ENCODE measurements at regions not wholly inside any gene's neighbourhood (a gene's known extent, or its start where the extent isn't known, plus 50 kb on each side); places are given as distances from the start of the nearest gene placed in this dataset.

DNA sequence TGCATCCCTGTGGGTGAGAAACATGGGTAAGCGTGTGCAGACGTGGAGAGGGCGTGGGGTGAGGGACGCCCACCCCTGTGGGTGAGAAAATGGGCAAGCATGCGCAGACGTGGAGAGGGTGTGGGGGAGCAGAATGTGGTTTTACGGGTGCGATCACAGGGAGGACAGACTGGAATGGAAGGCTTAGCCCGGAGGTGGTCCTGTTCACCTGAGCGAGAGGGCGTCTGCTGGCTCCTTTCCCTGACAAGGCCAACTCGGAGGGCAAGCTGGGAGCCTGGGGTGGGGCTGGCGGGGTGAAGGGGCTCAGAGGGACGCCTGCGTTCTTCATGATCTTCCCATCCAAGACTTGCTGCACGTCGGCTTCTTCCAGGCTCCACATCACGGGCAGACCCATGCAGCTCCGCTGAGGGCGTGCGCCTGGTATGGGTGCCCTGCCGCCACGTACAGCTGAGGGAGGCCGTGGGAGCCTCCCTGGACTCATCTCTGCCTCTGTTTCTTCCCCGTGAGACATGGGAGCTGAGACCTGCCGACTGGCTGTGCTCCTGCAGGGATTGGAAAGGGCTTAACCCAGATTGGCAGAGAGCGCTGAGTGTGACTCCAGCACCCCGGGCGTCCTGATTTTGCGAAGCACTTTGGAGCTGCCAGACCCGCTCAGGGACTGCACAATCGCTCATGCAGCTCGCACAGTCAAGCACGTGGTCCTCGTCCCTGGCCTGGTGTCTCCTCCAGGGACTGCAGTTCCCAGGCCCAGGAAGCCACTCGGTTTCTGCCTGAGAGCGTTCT is 74.3 kb upstream of the SHH start:
- no peaks in the 10 kb centered on the region for H3K4me1 Mint-ChIP-seq
- peaks cover 0 to 2% (median 0%) of the 10 kb centered on the region in 8 donors for H3K9me3 Mint-ChIP-seq
- Histone ChIP-seq H3K27ac (ENCODE audit: low read depth, low read length) (no peak overlapping the region), H3K36me3 (ENCODE audit: insufficient read depth, low read length) (no peaks in the 10 kb centered on the region), H3K9me3 (ENCODE audit: control insufficient read depth in 1 of 2, low read length in 2 of 2) (no peaks in the 10 kb centered on the region), H3K4me3 (ENCODE audit: low read length in 2 of 2) (no peak overlapping the region), H3K4me1 (ENCODE audit: insufficient read depth, low read length) (no peaks in the 10 kb centered on the region), H3K27me3 (ENCODE audit: insufficient read depth, low read length) (no peaks in the 10 kb centered on the region)
- intact Hi-C loops (cut with micrococcal nuclease), result no loop called here
- H3K4me3 Mint-ChIP-seq, result no peak overlapping the region
- peaks cover 6 to 11% of the 10 kb centered on the region in 2 donors for H3K27me3 Mint-ChIP-seq
- CTCF ChIA-PET (ENCODE audit: partially characterized antibody), result no interaction called here
- POLR2A ChIA-PET (ENCODE audit: partially characterized antibody), result no interaction called here
- no peaks in the 10 kb centered on the region for H3K36me3 Mint-ChIP-seq
- no peak for DNase-seq
- H3K27ac Mint-ChIP-seq, result no peak overlapping the region

DNA sequence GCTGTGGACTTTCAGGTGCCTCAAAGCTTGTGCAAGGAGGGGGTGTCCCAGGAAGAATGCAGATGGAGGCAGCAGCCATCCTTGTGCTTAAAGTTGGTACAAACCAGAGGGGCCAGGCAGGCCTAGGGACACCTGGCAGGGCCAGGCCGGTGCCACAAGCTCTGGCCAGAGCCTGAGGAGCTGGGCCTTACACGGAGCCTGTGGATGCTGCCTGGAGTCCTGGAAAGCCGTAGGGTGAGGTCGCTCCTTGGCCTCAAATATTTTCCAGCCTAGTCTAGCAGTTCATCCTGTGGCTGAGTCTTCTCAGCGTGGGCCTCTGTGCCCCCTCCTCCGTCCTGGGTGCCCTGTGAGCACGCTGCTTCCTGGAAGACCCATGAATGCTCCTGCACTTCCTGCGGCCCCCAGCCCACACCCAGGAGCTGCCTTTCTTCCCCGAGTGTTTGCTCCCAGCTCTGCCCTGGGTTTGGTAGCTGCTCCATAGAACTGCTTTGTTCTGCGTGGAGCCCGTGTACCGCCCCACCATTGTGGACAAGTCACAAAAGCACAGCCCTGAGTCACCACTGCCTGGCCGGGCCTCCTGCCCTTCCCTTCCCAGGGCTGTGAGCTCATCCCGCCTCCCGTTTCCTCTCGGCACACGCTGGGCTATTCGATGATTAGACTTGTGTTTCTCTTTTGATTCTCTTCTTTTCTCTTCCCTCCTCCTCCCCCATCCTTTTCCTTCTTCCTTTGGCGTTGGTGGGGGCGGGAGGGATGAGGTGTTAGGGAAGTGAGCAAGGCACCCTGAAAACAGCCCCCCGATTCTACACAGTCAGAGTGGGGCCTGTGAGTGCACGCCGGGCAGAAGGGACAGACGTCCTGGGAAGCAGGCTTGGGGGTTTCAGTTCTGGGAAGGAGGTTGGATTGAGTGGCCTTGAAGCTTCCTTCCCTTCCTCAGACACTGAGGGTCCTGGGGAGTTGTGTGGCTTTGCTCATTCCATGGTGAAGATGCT is 73.2 kb upstream of the SHH start:
- H3K36me3 Mint-ChIP-seq, result no peaks in the 10 kb centered on the region
- no peak overlapping the region for H3K27ac Mint-ChIP-seq
- peaks cover 0 to 2% (median 0%) of the 10 kb centered on the region in 8 donors for H3K9me3 Mint-ChIP-seq
- H3K4me3 Mint-ChIP-seq, result no peak overlapping the region
- intact Hi-C loops (cut with micrococcal nuclease), result no loop called here
- Histone ChIP-seq H3K36me3 (ENCODE audit: insufficient read depth, low read length) (no peaks in the 10 kb centered on the region), H3K27me3 (ENCODE audit: insufficient read depth, low read length) (no peaks in the 10 kb centered on the region), H3K27ac (ENCODE audit: low read depth, low read length) (no peak overlapping the region), H3K9me3 (ENCODE audit: control insufficient read depth in 1 of 2, low read length in 2 of 2) (no peaks in the 10 kb centered on the region), H3K4me1 (ENCODE audit: insufficient read depth, low read length) (no peaks in the 10 kb centered on the region), H3K4me3 (ENCODE audit: low read length in 2 of 2) (no peak overlapping the region)
- ChIA-PET POLR2A (ENCODE audit: partially characterized antibody) (no interaction called here), CTCF (ENCODE audit: partially characterized antibody) (no interaction called here)
- H3K4me1 Mint-ChIP-seq, result no peaks in the 10 kb centered on the region
- H3K27me3 Mint-ChIP-seq, result peaks cover 6 to 11% of the 10 kb centered on the region in 2 donors
- no peak for DNase-seq

DNA sequence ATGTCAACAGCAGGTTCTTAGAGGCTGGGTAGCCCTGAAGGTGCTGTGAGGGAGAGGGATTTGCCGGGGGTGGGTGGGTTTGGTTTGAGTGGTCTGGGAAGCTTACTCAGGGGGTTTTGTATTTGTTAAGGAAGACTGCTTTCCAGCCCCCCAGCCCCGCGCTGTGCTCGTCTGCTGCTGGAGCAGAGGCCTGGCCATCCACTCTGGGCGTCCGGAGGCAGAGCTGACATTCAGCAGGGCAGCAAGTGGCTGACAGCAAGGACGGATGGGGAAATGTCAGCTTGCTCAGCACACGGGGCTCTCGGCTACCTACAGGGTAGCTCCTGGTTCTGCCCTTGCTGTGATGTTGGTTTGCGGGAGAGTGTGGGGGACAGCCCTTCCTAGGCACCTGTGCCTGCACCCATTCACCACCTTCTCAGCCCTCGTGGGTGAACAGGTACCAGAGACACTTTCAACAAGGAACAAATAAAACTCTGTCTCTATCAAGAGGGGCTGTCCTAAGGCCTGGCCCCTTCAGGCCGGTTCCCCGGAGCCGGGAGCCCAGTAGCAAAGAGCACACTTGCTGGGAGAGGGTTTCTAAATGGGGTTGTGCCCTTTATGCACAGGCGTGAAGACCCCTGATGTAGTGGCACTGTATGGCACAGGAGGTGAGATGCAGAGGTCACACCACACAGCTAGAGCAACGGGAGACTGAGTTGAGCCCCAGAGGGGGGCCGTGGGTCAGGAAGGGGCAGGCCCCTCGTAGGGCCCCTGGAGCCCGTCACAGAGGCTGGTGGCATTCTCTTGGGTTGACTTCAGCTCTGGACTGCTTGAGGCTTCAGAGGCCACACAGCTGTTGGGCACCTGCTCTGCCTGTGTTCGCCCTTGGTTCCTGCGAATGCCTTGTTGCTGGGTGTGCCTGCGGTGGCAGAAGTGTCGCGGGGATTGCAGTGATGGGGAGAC is 72.2 kb upstream of the SHH start:
- H3K9me3 Mint-ChIP-seq, result peaks cover 0 to 2% (median 0%) of the 10 kb centered on the region in 8 donors
- no peak overlapping the region for H3K27ac Mint-ChIP-seq
- CTCF ChIA-PET (ENCODE audit: partially characterized antibody), result no interaction called here
- Histone ChIP-seq H3K4me3 (ENCODE audit: low read length in 2 of 2) (no peak overlapping the region), H3K27ac (ENCODE audit: low read depth, low read length) (no peak overlapping the region), H3K36me3 (ENCODE audit: insufficient read depth, low read length) (no peaks in the 10 kb centered on the region), H3K9me3 (ENCODE audit: control insufficient read depth in 1 of 2, low read length in 2 of 2) (no peaks in the 10 kb centered on the region), H3K27me3 (ENCODE audit: insufficient read depth, low read length) (no peaks in the 10 kb centered on the region), H3K4me1 (ENCODE audit: insufficient read depth, low read length) (no peaks in the 10 kb centered on the region)
- H3K4me3 Mint-ChIP-seq, result no peak overlapping the region
- H3K36me3 Mint-ChIP-seq, result no peaks in the 10 kb centered on the region
- POLR2A ChIA-PET (ENCODE audit: partially characterized antibody), result no interaction called here
- DNase-seq, result no peak
- no peaks in the 10 kb centered on the region for H3K4me1 Mint-ChIP-seq
- intact Hi-C loops (cut with micrococcal nuclease), result no loop called here
- peaks cover 6 to 11% of the 10 kb centered on the region in 2 donors for H3K27me3 Mint-ChIP-seq

DNA sequence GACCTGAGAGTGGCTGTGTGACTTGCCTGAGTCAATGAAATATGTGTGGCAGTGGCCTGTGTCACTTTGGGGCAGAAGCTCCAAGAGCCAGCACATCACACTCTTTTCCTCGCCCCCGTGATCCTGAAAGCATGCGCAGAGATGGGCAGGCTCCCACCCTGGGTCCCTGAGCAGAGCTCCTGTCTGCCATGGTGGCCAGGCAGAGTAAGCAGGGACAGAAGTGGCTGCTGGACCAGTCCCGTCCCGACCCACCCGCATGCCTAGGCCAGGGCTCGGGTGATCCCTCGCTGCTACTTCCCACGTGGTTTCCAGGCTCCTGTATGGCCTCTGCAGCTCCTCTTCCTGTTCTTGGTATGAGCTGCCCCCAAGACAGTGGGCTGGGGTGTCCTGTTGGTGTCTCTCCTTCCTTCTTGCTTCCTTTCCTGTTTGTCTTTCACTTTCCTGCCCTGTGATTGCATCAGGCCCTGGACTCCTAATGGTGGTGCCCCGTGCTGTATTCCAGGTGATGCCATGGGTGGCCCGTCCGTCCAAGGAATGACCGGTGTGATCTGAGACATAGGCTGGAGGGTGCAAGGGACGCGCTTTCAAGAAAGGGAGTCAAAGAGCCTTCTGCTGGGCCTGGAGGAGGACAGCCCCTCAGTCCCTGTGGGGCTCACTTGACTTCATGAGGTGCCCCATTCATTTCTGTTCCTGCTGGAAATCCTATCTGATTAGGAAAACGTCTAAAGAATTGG is 71.4 kb upstream of the SHH start:
- Mint-ChIP-seq H3K27ac (no peak overlapping the region), H3K9me3 (peaks cover 0 to 2% (median 0%) of the 10 kb centered on the region in 8 donors), H3K4me3 (no peak overlapping the region), H3K4me1 (no peaks in the 10 kb centered on the region), H3K27me3 (peaks cover 6 to 9% of the 10 kb centered on the region in 2 donors), H3K36me3 (no peaks in the 10 kb centered on the region)
- no peaks in the 10 kb centered on the region for H3K9me3 ChIP-seq (ENCODE audit: control insufficient read depth in 1 of 2, low read length in 2 of 2)
- H3K27me3 ChIP-seq (ENCODE audit: insufficient read depth, low read length), result no peaks in the 10 kb centered on the region
- DNase-seq, result no peak
- CTCF ChIA-PET (ENCODE audit: partially characterized antibody), result no interaction called here
- H3K36me3 ChIP-seq (ENCODE audit: insufficient read depth, low read length), result no peaks in the 10 kb centered on the region
- H3K4me1 ChIP-seq (ENCODE audit: insufficient read depth, low read length), result no peaks in the 10 kb centered on the region
- H3K4me3 ChIP-seq (ENCODE audit: low read length in 2 of 2), result no peak overlapping the region
- POLR2A ChIA-PET (ENCODE audit: partially characterized antibody), result no interaction called here
- intact Hi-C loops (cut with micrococcal nuclease), result no loop called here
- H3K27ac ChIP-seq (ENCODE audit: low read depth, low read length), result no peak overlapping the region

DNA sequence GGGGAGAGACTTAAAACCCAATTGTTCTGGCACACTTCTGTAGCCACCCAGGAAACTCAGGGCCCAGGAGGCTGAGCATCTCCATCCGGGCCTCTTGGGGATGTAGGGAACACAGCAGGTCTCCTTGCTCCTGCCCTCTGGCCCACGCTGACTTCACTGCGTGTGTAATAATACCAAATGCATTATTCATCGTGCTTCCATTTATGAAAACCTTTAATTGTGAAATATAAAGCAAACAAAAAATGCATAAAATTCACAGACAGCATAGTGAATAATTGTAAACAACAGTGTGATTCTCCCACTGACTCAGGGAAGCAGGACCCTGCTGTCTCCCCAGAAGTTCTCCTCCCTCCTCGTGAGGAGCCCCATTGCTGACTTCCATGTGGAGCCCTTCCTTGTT is 70.3 kb upstream of the SHH start:
- ChIA-PET POLR2A (ENCODE audit: partially characterized antibody) (no interaction called here), CTCF (ENCODE audit: partially characterized antibody) (no interaction called here)
- H3K36me3 Mint-ChIP-seq, result no peaks in the 10 kb centered on the region
- no peak overlapping the region for H3K4me3 ChIP-seq (ENCODE audit: low read length in 2 of 2)
- intact Hi-C loops (cut with micrococcal nuclease), result no loop called here
- H3K4me1 ChIP-seq (ENCODE audit: insufficient read depth, low read length), result no peaks in the 10 kb centered on the region
- no peak for DNase-seq
- H3K4me3 Mint-ChIP-seq, result no peak overlapping the region
- H3K27ac Mint-ChIP-seq, result no peak overlapping the region
- H3K27me3 ChIP-seq (ENCODE audit: insufficient read depth, low read length), result no peaks in the 10 kb centered on the region
- no peak overlapping the region for H3K27ac ChIP-seq (ENCODE audit: low read depth, low read length)
- no peaks in the 10 kb centered on the region for H3K36me3 ChIP-seq (ENCODE audit: insufficient read depth, low read length)
- H3K27me3 Mint-ChIP-seq, result peaks cover 4 to 8% of the 10 kb centered on the region in 2 donors
- no peaks in the 10 kb centered on the region for H3K9me3 ChIP-seq (ENCODE audit: control insufficient read depth in 1 of 2, low read length in 2 of 2)
- H3K4me1 Mint-ChIP-seq, result no peaks in the 10 kb centered on the region
- H3K9me3 Mint-ChIP-seq, result peaks cover 0 to under 1% (median 0%) of the 10 kb centered on the region in 8 donors

DNA sequence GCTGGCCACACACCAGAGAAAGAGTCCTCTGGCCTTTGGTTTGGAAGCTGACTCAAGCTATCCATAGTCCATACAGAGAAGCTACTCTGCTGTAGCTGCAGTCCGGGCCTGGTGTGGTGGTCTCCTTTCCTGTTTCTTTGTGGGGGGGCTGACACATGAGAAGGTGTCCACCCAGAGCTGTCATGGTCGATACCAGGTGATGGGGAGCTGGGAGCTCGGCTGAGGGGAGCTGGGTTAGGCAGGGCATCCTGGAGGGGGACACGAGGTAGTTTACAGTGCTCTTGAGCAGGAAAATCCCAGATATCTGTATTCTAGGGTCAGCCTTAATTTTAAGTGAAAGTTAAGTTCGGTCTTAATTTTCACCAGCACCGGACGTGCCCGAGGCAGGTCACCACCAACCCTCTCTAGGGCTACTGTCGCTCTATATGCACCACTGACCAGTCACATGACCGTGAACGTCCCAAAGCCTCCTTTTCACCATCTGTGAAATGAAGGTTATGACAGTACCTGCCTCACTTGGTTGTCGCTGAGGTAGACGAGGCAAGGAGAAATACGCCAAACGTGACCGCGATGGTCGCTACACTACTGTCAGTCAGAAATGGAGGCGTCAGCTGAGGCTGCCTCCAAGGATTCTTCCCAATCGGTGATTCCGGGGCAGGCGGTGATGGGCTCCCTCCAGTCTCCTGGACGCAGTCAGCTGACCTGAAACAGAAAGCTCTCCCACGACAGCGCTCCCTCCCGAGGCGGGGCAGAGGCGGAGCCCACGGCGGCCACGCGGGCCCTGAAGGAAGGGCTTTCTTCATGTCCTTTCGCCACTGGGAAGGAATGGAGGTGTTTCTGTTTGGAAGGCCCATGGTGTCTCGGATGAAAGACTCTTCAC is 69.4 kb upstream of the SHH start:
- H3K27me3 ChIP-seq (ENCODE audit: insufficient read depth, low read length), result no peaks in the 10 kb centered on the region
- H3K36me3 Mint-ChIP-seq, result no peaks in the 10 kb centered on the region
- intact Hi-C loops (cut with micrococcal nuclease), result no loop called here
- no peaks in the 10 kb centered on the region for H3K4me1 ChIP-seq (ENCODE audit: insufficient read depth, low read length)
- H3K9me3 Mint-ChIP-seq, result no peaks in the 10 kb centered on the region
- no peaks in the 10 kb centered on the region for H3K4me1 Mint-ChIP-seq
- no peaks in the 10 kb centered on the region for H3K36me3 ChIP-seq (ENCODE audit: insufficient read depth, low read length)
- no peak overlapping the region for H3K27ac Mint-ChIP-seq
- no peak overlapping the region for H3K4me3 Mint-ChIP-seq
- ChIA-PET POLR2A (ENCODE audit: partially characterized antibody) (no interaction called here), CTCF (ENCODE audit: partially characterized antibody) (no interaction called here)
- no peak overlapping the region for H3K27ac ChIP-seq (ENCODE audit: low read depth, low read length)
- no peak for DNase-seq
- peaks cover 4 to 8% of the 10 kb centered on the region in 2 donors for H3K27me3 Mint-ChIP-seq
- no peaks in the 10 kb centered on the region for H3K9me3 ChIP-seq (ENCODE audit: control insufficient read depth in 1 of 2, low read length in 2 of 2)
- H3K4me3 ChIP-seq (ENCODE audit: low read length in 2 of 2), result no peak overlapping the region

All from CD4-positive, alpha-beta memory T cell (primary cell).